ENCODE measurements at regions not wholly inside any gene's neighbourhood (a gene's known extent, or its start where the extent isn't known, plus 50 kb on each side); places are given as distances from the start of the nearest gene placed in this dataset.
"Not testable (repeated sequence)": the region's sequence is repeated elsewhere in the genome, so short reads cannot be mapped to it uniquely, and the experiment has no call there.

- no peak for DNase-seq
These were observed 1755.3 kb upstream of the SPRY2 start for GRCh38 chr13:82096256-82096655.

GRCh38 chr13:82092312-82092711 lies 1751.4 kb upstream of the SPRY2 start:
- no peak for DNase-seq

- DNase-seq, result no peak
These were observed 1747.9 kb upstream of the SPRY2 start for GRCh38 chr13:82088781-82089180.

GRCh38 chr13:82076496-82076895 lies 1735.6 kb upstream of the SPRY2 start:
- no peak for DNase-seq

- DNase-seq, result no peak
These were observed 1729.5 kb upstream of the SPRY2 start for GRCh38 chr13:82070416-82070815.

- no peak for DNase-seq
These were observed 1721.8 kb upstream of the SPRY2 start for GRCh38 chr13:82062772-82063171.

- DNase-seq, result no peak
These were observed 1717.4 kb upstream of the SPRY2 start for GRCh38 chr13:82058364-82058763.

GRCh38 chr13:82045316-82045715 lies 1704.4 kb upstream of the SPRY2 start:
- DNase-seq, result not testable (repeated sequence)

- no peak for DNase-seq
These were observed 1695.7 kb upstream of the SPRY2 start for GRCh38 chr13:82036602-82037001.

GRCh38 chr13:82011355-82011754 lies 1670.4 kb upstream of the SPRY2 start:
- no peak for DNase-seq

GRCh38 chr13:82010780-82011179 lies 1669.9 kb upstream of the SPRY2 start:
- DNase-seq, result no peak

GRCh38 chr13:82002710-82003109 lies 1661.8 kb upstream of the SPRY2 start:
- no peak for DNase-seq

- no peak for DNase-seq
These were observed 1654.4 kb upstream of the SPRY2 start for GRCh38 chr13:81995316-81995715.

- no peak for DNase-seq
These were observed 1649.7 kb upstream of the SPRY2 start for GRCh38 chr13:81990652-81991051.

GRCh38 chr13:81988567-81988966 lies 1647.6 kb upstream of the SPRY2 start:
- no peak for DNase-seq

GRCh38 chr13:81987677-81988357 lies 1646.9 kb upstream of the SPRY2 start:
- no peak for DNase-seq

- no peak for DNase-seq
These were observed 1646.2 kb upstream of the SPRY2 start for GRCh38 chr13:81987159-81987558.

GRCh38 chr13:81986308-81986707 lies 1645.4 kb upstream of the SPRY2 start:
- no peak for DNase-seq

- DNase-seq, result no peak
These were observed 1616.2 kb upstream of the SPRY2 start for GRCh38 chr13:81957121-81957520.

GRCh38 chr13:81929988-81930387 lies 1589.1 kb upstream of the SPRY2 start:
- DNase-seq, result no peak

- no peak for DNase-seq
These were observed 1586.4 kb upstream of the SPRY2 start for GRCh38 chr13:81927347-81927746.

GRCh38 chr13:81917810-81918209 lies 1576.9 kb upstream of the SPRY2 start:
- DNase-seq, result no peak

GRCh38 chr13:81916461-81916860 lies 1575.5 kb upstream of the SPRY2 start:
- DNase-seq, result no peak

- DNase-seq, result no peak
These were observed 1567.0 kb upstream of the SPRY2 start for GRCh38 chr13:81907787-81908372.

- no peak for DNase-seq
These were observed 1547.9 kb upstream of the SPRY2 start for GRCh38 chr13:81888855-81889254.

All from DMS79 treated with DMSO at 0.1 percent for 48 hours (cell line).